ENCODE measurements at regions not wholly inside any gene's neighbourhood (a gene's known extent, or its start where the extent isn't known, plus 50 kb on each side); places are given as distances from the start of the nearest gene placed in this dataset.

GRCh38 chr1:29481031-29481430, 244.7 kb downstream of the PTPRU start:
- TF ChIP-seq REST (IDR thresholded peaks at IDR 0.05; ENCODE audit: insufficient read depth in 1 of 2, low read depth in 2 of 2, low read length in 2 of 2) (no peak), TAF1 (IDR thresholded peaks at IDR 0.05; ENCODE audit: borderline replicate concordance, insufficient read depth, low read length) (no peak), FOXP2 (optimal IDR thresholded peaks at IDR 0.05; ENCODE audit: borderline replicate concordance, extremely low read depth, extremely low read length, insufficient read depth) (no peak), SIN3A (IDR thresholded peaks at IDR 0.05; ENCODE audit: borderline replicate concordance, insufficient read depth, low read length) (no peak), POLR2AphosphoS5 (IDR thresholded peaks at IDR 0.05; ENCODE audit: low read depth, low read length) (no peak)

GRCh38 chr1:29478879-29479278, 242.6 kb downstream of the PTPRU start:
- TF ChIP-seq POLR2AphosphoS5 (IDR thresholded peaks at IDR 0.05; ENCODE audit: low read depth, low read length), result no peak
- TF ChIP-seq FOXP2 (optimal IDR thresholded peaks at IDR 0.05; ENCODE audit: borderline replicate concordance, extremely low read depth, extremely low read length, insufficient read depth), result no peak
- TF ChIP-seq SIN3A (IDR thresholded peaks at IDR 0.05; ENCODE audit: borderline replicate concordance, insufficient read depth, low read length), result no peak
- no peak for TF ChIP-seq REST (IDR thresholded peaks at IDR 0.05; ENCODE audit: insufficient read depth in 1 of 2, low read depth in 2 of 2, low read length in 2 of 2)
- no peak for TF ChIP-seq TAF1 (IDR thresholded peaks at IDR 0.05; ENCODE audit: borderline replicate concordance, insufficient read depth, low read length)

- TF ChIP-seq REST (IDR thresholded peaks at IDR 0.05; ENCODE audit: insufficient read depth in 1 of 2, low read depth in 2 of 2, low read length in 2 of 2), result peak in 1 of 2 experiments; percentile 55; a peak in 1 of 4 replicates
- no peak for TF ChIP-seq FOXP2 (optimal IDR thresholded peaks at IDR 0.05; ENCODE audit: borderline replicate concordance, extremely low read depth, extremely low read length, insufficient read depth)
Observed at GRCh38 chr1:29478151-29478791, 241.9 kb downstream of the PTPRU start.

- TF ChIP-seq TAF1 (IDR thresholded peaks at IDR 0.05; ENCODE audit: borderline replicate concordance, insufficient read depth, low read length) (no peak), POLR2AphosphoS5 (IDR thresholded peaks at IDR 0.05; ENCODE audit: low read depth, low read length) (no peak), SIN3A (IDR thresholded peaks at IDR 0.05; ENCODE audit: borderline replicate concordance, insufficient read depth, low read length) (no peak), FOXP2 (optimal IDR thresholded peaks at IDR 0.05; ENCODE audit: borderline replicate concordance, extremely low read depth, extremely low read length, insufficient read depth) (no peak), REST (IDR thresholded peaks at IDR 0.05; ENCODE audit: insufficient read depth in 1 of 2, low read depth in 2 of 2, low read length in 2 of 2) (no peak)
Observed at GRCh38 chr1:29475326-29475725, 239.0 kb downstream of the PTPRU start.

Measured in PFSK-1 (cell line).